PC-9 (cell line): ENCODE measurements at regions not wholly inside any gene's neighbourhood (a gene's known extent, or its start where the extent isn't known, plus 50 kb on each side); places are given as distances from the start of the nearest gene placed in this dataset.
"Not testable (repeated sequence)": the region's sequence is repeated elsewhere in the genome, so short reads cannot be mapped to it uniquely, and the experiment has no call there.

Experiments
- BruUV-seq: library from RNA; stranded (reverse); fragments of 400-500 nt; replicated peaks from 2 replicates; lab custom pipeline; 2021; lab: Mats Ljungman, UMichigan
- CTCF ChIA-PET: fragments of 300-600 bp; sonication (Branson Sonifier 250); formaldehyde crosslinking; loops from one replicate; lab custom pipeline; 2022; ENCODE audit warnings: antibody characterized with exemption; lab: Charles Lee
- POLR2A ChIA-PET: fragments of 300-600 bp; sonication (Branson Sonifier 250); formaldehyde crosslinking; loops from one replicate; lab custom pipeline; 2022; ENCODE audit warnings: antibody characterized with exemption; ENCODE audit not compliant: unreplicated experiment; lab: Charles Lee
- DNase-seq, 2 experiments: peaks; one replicate each; pipeline versions ENCODE4 v3.0.0 to v3.0.0-alpha.2; 2015 to 2022; ENCODE audit warnings: mixed read lengths in 1 of 2
- H2AFZ ChIP-seq: fragments of 200-600 bp; sonication (generic); 2 replicates; pipeline ENCODE4 v1.8.1; 2017; ENCODE audit warnings: antibody characterized with exemption
- H3F3A ChIP-seq: fragments of 200-600 bp; sonication (generic); 2 replicates; pipeline ENCODE4 v1.8.1; 2017; ENCODE audit warnings: antibody characterized with exemption, mild to moderate bottlenecking, low read depth; ENCODE audit not compliant: insufficient read depth
- H3K27ac ChIP-seq: fragments of 200-600 bp; sonication (generic); 2 replicates; pipeline ENCODE4 v1.6.1; 2016; ENCODE audit warnings: mixed run types
- H3K27me3 ChIP-seq: fragments of 200-600 bp; sonication (generic); 2 replicates; pipeline ENCODE4 v1.6.1; 2016; ENCODE audit warnings: low read depth, mixed run types; ENCODE audit not compliant: insufficient read depth
- H3K36me3 ChIP-seq: fragments of 200-600 bp; sonication (generic); 2 replicates; pipeline ENCODE4 v1.6.1; 2016; ENCODE audit warnings: low read depth, mixed run types
- H3K4me1 ChIP-seq: fragments of 200-600 bp; sonication (generic); replicated peaks from 2 replicates; pipeline ENCODE4 v1.6.1; 2016; ENCODE audit warnings: mixed run types; ENCODE audit not compliant: insufficient read depth
- H3K4me2 ChIP-seq: fragments of 200-600 bp; sonication (generic); 2 replicates; pipeline ENCODE4 v1.6.1; 2017; ENCODE audit warnings: mixed run types
- H3K4me3 ChIP-seq: fragments of 200-600 bp; sonication (generic); 2 replicates; pipeline ENCODE4 v1.6.1; 2016; ENCODE audit warnings: mixed run types
- H3K79me2 ChIP-seq: fragments of 200-600 bp; sonication (generic); 2 replicates; pipeline ENCODE4 v1.6.1; 2017; ENCODE audit warnings: low read depth, mixed run types
- H3K9me2 ChIP-seq: fragments of 200-600 bp; sonication (generic); 2 replicates; pipeline ENCODE4 v1.8.1; 2017; ENCODE audit warnings: mild to moderate bottlenecking; ENCODE audit not compliant: insufficient read depth
- H3K9me3 ChIP-seq: fragments of 200-600 bp; sonication (generic); 2 replicates; pipeline ENCODE4 v1.8.1; 2016; ENCODE audit warnings: low read depth; ENCODE audit not compliant: insufficient read depth
- H4K20me1 ChIP-seq: fragments of 200-600 bp; sonication (generic); 2 replicates; pipeline ENCODE4 v1.8.1; 2017; ENCODE audit not compliant: insufficient read depth
- EZH2 ChIP-seq: fragments of 200-600 bp; sonication (generic); IDR thresholded peaks from 2 replicates; pipeline ENCODE4 v1.8.0; 2017; ENCODE audit warnings: antibody characterized with exemption, low read depth
- intact Hi-C: fragments of 100-400 bp; cut with micrococcal nuclease; formaldehyde crosslinking; loops from one replicate; pipeline ENCODE4 v1.10.0; 2022; ENCODE audit not compliant: unreplicated experiment
- TF ChIP-seq, protein P1 (sequence below): fragments of 200-600 bp; sonication (generic); conservative IDR thresholded peaks from 2 replicates; pipeline ENCODE4 v1.6.1; 2017; ENCODE audit warnings: mixed run types, antibody characterized with exemption, mild to moderate bottlenecking, moderate library complexity

DNA sequence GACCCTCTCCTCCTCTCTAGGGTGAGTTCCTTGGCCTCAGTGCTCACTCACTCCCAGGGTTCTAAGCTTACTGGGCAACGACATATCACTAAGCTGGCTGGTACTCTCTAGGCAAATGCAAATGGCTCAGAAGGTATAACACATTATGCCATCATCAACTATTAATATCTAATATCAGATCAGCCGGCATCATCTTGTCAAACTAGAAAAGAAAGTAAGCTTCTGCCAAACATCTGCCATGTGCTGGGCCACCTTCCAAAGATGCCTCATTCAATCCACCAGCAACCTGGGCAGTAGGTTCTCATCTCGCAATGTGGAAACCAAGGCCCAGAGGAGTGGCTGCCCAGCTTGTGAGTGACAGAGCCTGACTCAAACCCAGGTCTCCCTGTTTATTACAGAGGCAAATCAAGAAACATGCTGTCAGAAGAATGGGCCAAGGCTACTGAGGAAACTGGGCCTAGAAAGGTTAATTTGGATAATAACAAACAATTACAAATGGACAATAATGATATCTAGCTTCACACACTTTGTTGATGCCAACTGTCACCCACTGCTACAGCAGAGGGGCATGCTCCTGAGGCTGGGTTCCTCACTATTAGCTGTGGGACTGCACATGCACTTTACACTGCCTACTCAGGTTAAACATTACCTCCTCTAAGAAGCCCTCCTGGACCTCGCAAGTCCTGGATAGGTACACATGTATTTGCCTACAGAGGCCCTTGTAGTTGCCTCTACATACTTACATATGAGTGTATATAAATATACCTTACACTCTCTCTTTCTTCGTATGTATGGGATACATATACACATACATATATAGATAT lies 183.3 kb upstream of the JUN start:
- H3K4me2 ChIP-seq, result no peak overlapping the region
- H3K27ac ChIP-seq, result no peak overlapping the region

DNA sequence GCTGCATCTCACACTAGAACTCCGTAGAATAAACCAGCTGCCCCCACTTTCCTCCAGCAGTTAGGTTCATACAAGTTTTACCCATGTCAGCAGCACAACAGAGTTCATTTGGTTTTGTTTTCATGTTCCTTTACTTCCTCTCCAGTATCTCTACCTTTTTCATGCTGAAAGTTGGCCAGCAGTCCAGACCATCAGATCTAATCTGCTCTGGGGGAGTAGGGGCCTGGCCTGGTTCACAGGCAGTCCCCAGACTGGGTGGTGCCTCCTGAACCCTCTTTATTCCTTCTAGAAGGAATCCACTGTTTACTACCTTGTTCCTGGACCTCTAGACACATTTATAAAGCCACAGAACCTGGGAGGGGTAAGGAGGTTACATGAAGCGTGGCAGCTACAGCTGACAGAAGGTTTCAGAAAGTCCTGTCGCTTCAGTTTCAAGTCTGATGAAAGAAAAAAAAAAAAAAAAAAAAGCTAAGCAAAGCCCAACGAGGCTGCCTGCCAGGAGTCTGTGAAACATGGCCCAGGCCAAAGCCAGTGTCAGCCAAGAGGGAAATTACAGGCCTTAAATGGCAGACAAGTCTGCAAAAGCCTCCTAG lies 184.6 kb upstream of the JUN start:
- H3K36me3 ChIP-seq, result no peaks in the 10 kb centered on the region
- POLR2A ChIA-PET, result interaction anchor here (0.7 kb wide), 1 partner anchor 437 kb away, joined by 4 read pairs; no protein-coding TSS in a partner anchor
- DNase-seq, result no peak
- no peak overlapping the region for H2AFZ ChIP-seq
- H3K9me3 ChIP-seq, result no peaks in the 10 kb centered on the region
- H3K9me2 ChIP-seq, result no peaks in the 10 kb centered on the region
- intact Hi-C loops, result no loop called here
- H3K79me2 ChIP-seq, result no peaks in the 10 kb centered on the region
- H3F3A ChIP-seq, result no peaks in the 10 kb centered on the region
- no peak overlapping the region for H3K27ac ChIP-seq
- no peaks in the 10 kb centered on the region for H4K20me1 ChIP-seq
- no peaks in the 10 kb centered on the region for H3K4me1 ChIP-seq
- no peaks in the 10 kb centered on the region for H3K27me3 ChIP-seq
- no peak overlapping the region for H3K4me3 ChIP-seq
- H3K4me2 ChIP-seq, result no peak overlapping the region
- TF ChIP-seq, protein P1, sequence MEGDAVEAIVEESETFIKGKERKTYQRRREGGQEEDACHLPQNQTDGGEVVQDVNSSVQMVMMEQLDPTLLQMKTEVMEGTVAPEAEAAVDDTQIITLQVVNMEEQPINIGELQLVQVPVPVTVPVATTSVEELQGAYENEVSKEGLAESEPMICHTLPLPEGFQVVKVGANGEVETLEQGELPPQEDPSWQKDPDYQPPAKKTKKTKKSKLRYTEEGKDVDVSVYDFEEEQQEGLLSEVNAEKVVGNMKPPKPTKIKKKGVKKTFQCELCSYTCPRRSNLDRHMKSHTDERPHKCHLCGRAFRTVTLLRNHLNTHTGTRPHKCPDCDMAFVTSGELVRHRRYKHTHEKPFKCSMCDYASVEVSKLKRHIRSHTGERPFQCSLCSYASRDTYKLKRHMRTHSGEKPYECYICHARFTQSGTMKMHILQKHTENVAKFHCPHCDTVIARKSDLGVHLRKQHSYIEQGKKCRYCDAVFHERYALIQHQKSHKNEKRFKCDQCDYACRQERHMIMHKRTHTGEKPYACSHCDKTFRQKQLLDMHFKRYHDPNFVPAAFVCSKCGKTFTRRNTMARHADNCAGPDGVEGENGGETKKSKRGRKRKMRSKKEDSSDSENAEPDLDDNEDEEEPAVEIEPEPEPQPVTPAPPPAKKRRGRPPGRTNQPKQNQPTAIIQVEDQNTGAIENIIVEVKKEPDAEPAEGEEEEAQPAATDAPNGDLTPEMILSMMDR, result no peak
- CTCF ChIA-PET, result no interaction called here
- no TSS peak for BruUV-seq

More for the DNA sequence above, 183.3 kb upstream of the JUN start:
- no TSS peak for BruUV-seq
- intact Hi-C loops, result no loop called here
- TF ChIP-seq, protein P1, result no peak
- no peak for TF ChIP-seq EZH2
- Histone ChIP-seq H4K20me1 (no peaks in the 10 kb centered on the region), H3K79me2 (no peaks in the 10 kb centered on the region), H3K27me3 (no peaks in the 10 kb centered on the region), H3K9me3 (no peaks in the 10 kb centered on the region), H3F3A (no peaks in the 10 kb centered on the region), H3K9me2 (no peaks in the 10 kb centered on the region), H2AFZ (no peak overlapping the region), H3K4me1 (no peaks in the 10 kb centered on the region), H3K4me3 (no peak overlapping the region), H3K36me3 (no peaks in the 10 kb centered on the region)
- DNase-seq, result no peak
- POLR2A ChIA-PET, result no interaction called here
- CTCF ChIA-PET, result no interaction called here

DNA sequence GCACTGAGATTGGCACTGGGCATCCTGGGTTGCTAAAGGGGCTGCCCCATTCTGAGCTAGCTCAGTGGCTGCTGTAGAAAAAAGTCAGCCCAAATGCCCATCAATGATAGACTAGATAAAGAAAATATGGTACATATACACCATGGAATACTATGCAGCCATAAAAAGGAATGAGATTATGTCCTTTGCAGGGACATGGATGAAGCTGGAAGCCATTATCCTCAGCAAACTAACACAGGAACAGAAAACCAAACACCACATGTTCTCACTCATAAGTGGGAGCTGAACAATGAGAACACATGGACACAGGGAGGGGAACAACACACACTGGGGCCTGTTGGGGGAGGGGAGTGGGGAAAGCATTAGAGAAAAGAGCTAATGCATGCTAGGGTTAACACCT lies 185.3 kb upstream of the JUN start:
- H3K9me3 ChIP-seq, CTCF ChIA-PET, H3K36me3 ChIP-seq, H3F3A ChIP-seq, H3K79me2 ChIP-seq, H3K9me2 ChIP-seq, H3K27me3 ChIP-seq, H2AFZ ChIP-seq, H3K4me1 ChIP-seq, H3K4me3 ChIP-seq, H3K27ac ChIP-seq, DNase-seq, BruUV-seq, H4K20me1 ChIP-seq, H3K4me2 ChIP-seq, intact Hi-C loops: not testable (repeated sequence)
- POLR2A ChIA-PET, result interaction anchor here (0.7 kb wide), 1 partner anchor 437 kb away, joined by 4 read pairs; no protein-coding TSS in a partner anchor
